Ectodermal cell (in vitro differentiated cells): ENCODE measurements at regions not wholly inside any gene's neighbourhood (a gene's known extent, or its start where the extent isn't known, plus 50 kb on each side); places are given as distances from the start of the nearest gene placed in this dataset.

Experiments
- H3K27ac ChIP-seq: 2 replicates; pipeline ENCODE4 v1.7.0; 2013; ENCODE audit warnings: mild to moderate bottlenecking, low read depth, low read length; ENCODE audit not compliant: insufficient read depth, poor library complexity, severe bottlenecking
- H3K27me3 ChIP-seq: 2 replicates; pipeline ENCODE4 v1.7.0; 2013; ENCODE audit warnings: mild to moderate bottlenecking, low read length; ENCODE audit not compliant: insufficient read depth, control insufficient read depth, poor library complexity, severe bottlenecking
- H3K36me3 ChIP-seq: one replicate; pipeline ENCODE4 v1.7.0; 2013; ENCODE audit warnings: low read length; ENCODE audit not compliant: control insufficient read depth, insufficient read depth
- H3K4me1 ChIP-seq: one replicate; pipeline ENCODE4 v1.7.0; 2013; ENCODE audit warnings: low read length; ENCODE audit not compliant: control insufficient read depth, insufficient read depth
- H3K4me3 ChIP-seq: 2 replicates; pipeline ENCODE4 v1.7.0; 2013; ENCODE audit warnings: low read depth, low read length, control low read depth; ENCODE audit not compliant: insufficient read depth
- H3K9me3 ChIP-seq: 2 replicates; pipeline ENCODE4 v1.7.0; 2013; ENCODE audit warnings: mild to moderate bottlenecking, low read length, moderate library complexity; ENCODE audit not compliant: control insufficient read depth
- whole genome bisulfite sequencing, 2 experiments: methylation state at CpG; one replicate each; pipeline ENCODE4 v1.1.7; 2013; ENCODE audit warnings: missing lambda C conversion rate in 2 of 2; 5-methylcytosine and 5-hydroxymethylcytosine counted together

- WGBS, 2 experiments: 28 to 29% methylated on average over 5 to 6 of the region's 6 CpGs
Measured at GRCh38 chr4:156677131-156677531, 294.5 kb downstream of the PDGFC start.

GRCh38 chr4:156676116-156676851, 295.3 kb downstream of the PDGFC start:
- no peaks in the 10 kb centered on the region for H3K36me3 ChIP-seq
- 93 to 96% methylated on average over 3 of the region's 3 CpGs for WGBS, 2 experiments
- H3K27ac ChIP-seq: no peak overlapping the region
- peaks cover 6% of the 10 kb centered on the region for H3K4me1 ChIP-seq
- H3K9me3 ChIP-seq: no peaks in the 10 kb centered on the region
- no peak overlapping the region for H3K4me3 ChIP-seq
- no peaks in the 10 kb centered on the region for H3K27me3 ChIP-seq

More at GRCh38 chr4:156677131-156677531, 294.5 kb downstream of the PDGFC start:
- H3K27me3 ChIP-seq: no peaks in the 10 kb centered on the region
- H3K27ac ChIP-seq: no peak overlapping the region
- no peaks in the 10 kb centered on the region for H3K9me3 ChIP-seq
- no peak overlapping the region for H3K4me3 ChIP-seq
- no peaks in the 10 kb centered on the region for H3K36me3 ChIP-seq
- peaks cover 6% of the 10 kb centered on the region for H3K4me1 ChIP-seq

DNA sequence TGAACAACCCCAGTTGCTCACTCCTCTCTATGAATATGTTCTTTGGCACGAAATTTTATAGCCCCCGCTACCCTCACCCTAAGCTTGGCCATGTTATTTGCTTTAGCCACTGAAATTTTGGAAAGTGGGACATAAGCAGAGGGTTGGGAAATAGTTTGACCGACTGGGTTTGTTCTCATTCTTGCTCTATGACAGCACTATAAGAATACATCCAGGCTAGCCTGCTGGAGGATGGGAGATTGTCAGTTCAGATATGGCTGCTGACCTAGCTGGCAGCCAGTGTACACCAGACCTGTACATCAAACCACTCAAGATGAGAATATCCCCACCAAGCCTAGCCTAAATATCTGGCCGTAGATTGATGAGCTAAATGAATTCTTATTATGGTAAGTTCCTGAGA, 298.1 kb downstream of the PDGFC start:
- WGBS, 2 experiments: 89 to 93% methylated on average over 2 to 4 of the region's 4 CpGs
- H3K27me3 ChIP-seq: no peaks in the 10 kb centered on the region
- H3K27ac ChIP-seq: no peak overlapping the region

DNA sequence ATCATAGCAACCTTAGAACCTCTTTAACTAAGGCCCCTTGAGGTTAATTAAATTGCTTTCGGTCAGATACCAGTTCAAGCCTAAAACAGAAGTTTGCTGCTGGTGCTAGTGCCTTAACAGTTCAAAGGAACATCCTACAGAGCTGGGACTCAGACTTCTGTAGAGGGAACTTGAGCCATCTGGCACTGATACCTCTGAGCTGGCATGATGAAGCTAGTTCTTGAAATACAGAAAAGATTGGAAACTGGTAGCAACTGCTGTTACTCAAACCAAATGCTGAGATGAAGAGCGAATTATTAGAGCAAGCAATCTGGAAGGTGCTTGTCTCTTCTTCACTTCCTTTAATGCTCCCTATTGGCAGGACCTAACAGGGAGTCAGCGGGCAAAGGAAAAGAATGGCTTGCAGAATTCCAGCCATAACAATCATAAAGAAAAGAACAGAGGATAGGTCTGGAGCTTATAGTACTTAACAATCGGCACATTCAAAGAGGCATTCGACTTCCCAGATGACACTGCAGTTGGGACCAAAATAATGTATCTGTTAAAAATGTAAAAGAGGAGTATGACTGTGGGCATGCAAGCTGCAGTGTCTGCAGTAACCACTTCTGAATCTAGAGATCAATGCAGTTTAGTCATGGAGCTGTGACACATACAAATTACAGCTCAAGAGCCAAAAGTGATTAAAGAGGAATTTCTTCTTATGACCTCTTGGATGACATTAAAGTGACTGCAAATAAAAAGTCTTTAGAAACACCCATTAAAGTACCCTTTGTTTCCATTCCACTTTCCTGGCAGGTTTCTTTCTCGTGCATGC, 298.9 kb downstream of the PDGFC start:
- no peaks in the 10 kb centered on the region for H3K9me3 ChIP-seq
- WGBS, 2 experiments: 66 to 67% methylated on average over 6 of the region's 6 CpGs
- peaks cover 6% of the 10 kb centered on the region for H3K4me1 ChIP-seq
- H3K36me3 ChIP-seq: no peaks in the 10 kb centered on the region
- H3K27me3 ChIP-seq: no peaks in the 10 kb centered on the region
- peak overlapping the region; percentile 11 for H3K27ac ChIP-seq
- H3K4me3 ChIP-seq: no peak overlapping the region

More for the DNA sequence above, 298.1 kb downstream of the PDGFC start:
- H3K4me3 ChIP-seq: no peak overlapping the region
- H3K4me1 ChIP-seq: peaks cover 6% of the 10 kb centered on the region
- H3K36me3 ChIP-seq: no peaks in the 10 kb centered on the region
- no peaks in the 10 kb centered on the region for H3K9me3 ChIP-seq

GRCh38 chr4:156665780-156666366, 305.7 kb downstream of the PDGFC start:
- Histone ChIP-seq H3K27ac (no peak overlapping the region), H3K4me1 (peaks cover 11% of the 10 kb centered on the region), H3K9me3 (no peaks in the 10 kb centered on the region), H3K4me3 (no peak overlapping the region), H3K27me3 (no peaks in the 10 kb centered on the region), H3K36me3 (no peaks in the 10 kb centered on the region)
- WGBS, 2 experiments: 74 to 81% methylated on average over 3 of the region's 3 CpGs

DNA sequence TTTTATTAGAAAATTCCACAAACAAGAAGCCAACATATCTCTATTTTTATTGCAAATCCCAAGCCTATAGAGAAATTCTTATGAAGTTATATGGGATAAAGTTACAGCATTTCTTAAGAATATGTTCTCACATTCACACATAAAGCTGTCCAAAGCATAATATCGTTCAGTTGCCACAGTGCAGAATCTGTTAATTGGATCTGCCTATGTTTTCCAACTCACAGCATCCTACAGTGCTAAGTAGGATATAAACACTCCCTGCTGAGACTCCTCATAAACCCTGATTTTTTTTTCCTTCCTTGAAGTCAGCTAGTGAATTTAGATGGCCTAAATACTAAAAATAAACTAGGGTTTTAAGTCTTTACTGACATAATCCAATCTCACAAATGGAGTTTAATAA, 307.9 kb downstream of the PDGFC start:
- WGBS, 2 experiments: 84 to 86% methylated on average over 1 of the region's 1 CpG
- H3K9me3 ChIP-seq: no peaks in the 10 kb centered on the region
- H3K36me3 ChIP-seq: no peaks in the 10 kb centered on the region
- H3K27ac ChIP-seq: no peak overlapping the region
- peaks cover 11% of the 10 kb centered on the region for H3K4me1 ChIP-seq
- no peak overlapping the region for H3K4me3 ChIP-seq
- H3K27me3 ChIP-seq: no peaks in the 10 kb centered on the region

GRCh38 chr4:156662921-156663320, 308.7 kb downstream of the PDGFC start:
- 100% methylated on average over 1 of the region's 1 CpG; no CpG with 5 or more reads in 1 of the 2 experiments for WGBS, 2 experiments
- Histone ChIP-seq H3K36me3 (no peaks in the 10 kb centered on the region), H3K4me3 (no peak overlapping the region)

GRCh38 chr4:156661555-156661954, 310.0 kb downstream of the PDGFC start:
- Histone ChIP-seq H3K27me3 (no peaks in the 10 kb centered on the region), H3K4me3 (no peak overlapping the region), H3K4me1 (peaks cover 11% of the 10 kb centered on the region), H3K27ac (no peak overlapping the region), H3K36me3 (no peaks in the 10 kb centered on the region), H3K9me3 (no peaks in the 10 kb centered on the region)
- WGBS, 2 experiments: 92 to 100% methylated on average over 1 of the region's 1 CpG

More at GRCh38 chr4:156662921-156663320, 308.7 kb downstream of the PDGFC start:
- no peak overlapping the region for H3K27ac ChIP-seq
- H3K4me1 ChIP-seq: peaks cover 11% of the 10 kb centered on the region
- H3K9me3 ChIP-seq: no peaks in the 10 kb centered on the region
- H3K27me3 ChIP-seq: no peaks in the 10 kb centered on the region

DNA sequence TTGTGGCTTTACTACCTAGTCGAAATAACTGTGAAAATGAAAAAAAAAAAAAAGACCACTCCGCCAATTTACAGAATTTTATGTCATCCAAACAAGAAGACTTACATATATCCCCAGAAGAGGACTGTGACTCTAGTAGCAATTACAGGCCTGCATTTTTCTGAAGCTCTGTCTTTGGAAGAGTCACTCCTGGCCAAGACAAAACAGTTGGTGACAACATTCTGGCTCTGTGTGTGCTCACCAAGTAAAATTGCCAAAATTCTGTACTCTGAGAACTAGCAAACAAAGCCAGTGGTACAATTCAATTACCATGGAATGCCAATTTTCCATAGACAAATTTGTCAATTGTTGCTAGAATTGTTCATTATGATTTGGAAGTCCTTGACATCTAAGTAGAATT, 311.1 kb downstream of the PDGFC start:
- WGBS, 2 experiments: 80 to 100% methylated on average over 2 of the region's 2 CpGs
- Histone ChIP-seq H3K4me3 (no peak overlapping the region), H3K4me1 (peaks cover 11% of the 10 kb centered on the region), H3K36me3 (no peaks in the 10 kb centered on the region), H3K9me3 (no peaks in the 10 kb centered on the region), H3K27me3 (no peaks in the 10 kb centered on the region), H3K27ac (no peak overlapping the region)

- Histone ChIP-seq H3K27ac (no peak overlapping the region), H3K4me3 (no peak overlapping the region), H3K36me3 (no peaks in the 10 kb centered on the region), H3K9me3 (no peaks in the 10 kb centered on the region), H3K27me3 (no peaks in the 10 kb centered on the region), H3K4me1 (peaks cover 11% of the 10 kb centered on the region)
- WGBS, 2 experiments: 84 to 100% methylated on average over 2 of the region's 3 CpGs
Measured at GRCh38 chr4:156659983-156660382, 311.6 kb downstream of the PDGFC start.
